ENCODE measurements at regions not wholly inside any gene's neighbourhood (a gene's known extent, or its start where the extent isn't known, plus 50 kb on each side); places are given as distances from the start of the nearest gene placed in this dataset.

- intact Hi-C loops (cut with micrococcal nuclease; ENCODE audit: unreplicated experiment) = no loop called here
- BruUV-seq (replicated peaks) = no TSS peak
- no peaks in the 10 kb centered on the region for H3K79me2 ChIP-seq (ENCODE audit: insufficient read depth, low read depth, low read length)
- ChIA-PET CTCF (ENCODE audit: unreplicated experiment) (no interaction called here), POLR2A (no interaction called here)
- TF ChIP-seq, protein P1, sequence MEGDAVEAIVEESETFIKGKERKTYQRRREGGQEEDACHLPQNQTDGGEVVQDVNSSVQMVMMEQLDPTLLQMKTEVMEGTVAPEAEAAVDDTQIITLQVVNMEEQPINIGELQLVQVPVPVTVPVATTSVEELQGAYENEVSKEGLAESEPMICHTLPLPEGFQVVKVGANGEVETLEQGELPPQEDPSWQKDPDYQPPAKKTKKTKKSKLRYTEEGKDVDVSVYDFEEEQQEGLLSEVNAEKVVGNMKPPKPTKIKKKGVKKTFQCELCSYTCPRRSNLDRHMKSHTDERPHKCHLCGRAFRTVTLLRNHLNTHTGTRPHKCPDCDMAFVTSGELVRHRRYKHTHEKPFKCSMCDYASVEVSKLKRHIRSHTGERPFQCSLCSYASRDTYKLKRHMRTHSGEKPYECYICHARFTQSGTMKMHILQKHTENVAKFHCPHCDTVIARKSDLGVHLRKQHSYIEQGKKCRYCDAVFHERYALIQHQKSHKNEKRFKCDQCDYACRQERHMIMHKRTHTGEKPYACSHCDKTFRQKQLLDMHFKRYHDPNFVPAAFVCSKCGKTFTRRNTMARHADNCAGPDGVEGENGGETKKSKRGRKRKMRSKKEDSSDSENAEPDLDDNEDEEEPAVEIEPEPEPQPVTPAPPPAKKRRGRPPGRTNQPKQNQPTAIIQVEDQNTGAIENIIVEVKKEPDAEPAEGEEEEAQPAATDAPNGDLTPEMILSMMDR (conservative IDR thresholded peaks at IDR 0.05; ENCODE audit: low read length) = no peak
- TF ChIP-seq EZH2phosphoT487 (IDR thresholded peaks at IDR 0.05; ENCODE audit: borderline replicate concordance, low read depth, low read length) = no peak
- no peaks in the 10 kb centered on the region for H3K36me3 ChIP-seq (ENCODE audit: insufficient read depth, low read length)
- no peak overlapping the region for H3K4me2 ChIP-seq (ENCODE audit: low read length)
- H3K9me2 ChIP-seq (ENCODE audit: insufficient read depth, low read length) = no peaks in the 10 kb centered on the region
- no peak overlapping the region for H3K27ac ChIP-seq (ENCODE audit: low read depth, low read length, poor library complexity, severe bottlenecking)
- H3K9me3 ChIP-seq (ENCODE audit: low read length) = no peaks in the 10 kb centered on the region
- no peak overlapping the region for H3K4me3 ChIP-seq (ENCODE audit: low read depth, low read length, poor library complexity, severe bottlenecking)
- H2AFZ ChIP-seq (ENCODE audit: low read length) = no peak overlapping the region
- H4K20me1 ChIP-seq (ENCODE audit: insufficient read depth, low read length) = no peaks in the 10 kb centered on the region
- H3K4me1 ChIP-seq (ENCODE audit: insufficient read depth, low read length, poor library complexity, severe bottlenecking) = no peaks in the 10 kb centered on the region
- DNase-seq (ENCODE audit: low spot score) = no peak
Measured at GRCh38 chr5:174971210-174971609, 246.8 kb downstream of the MSX2 start.

DNA sequence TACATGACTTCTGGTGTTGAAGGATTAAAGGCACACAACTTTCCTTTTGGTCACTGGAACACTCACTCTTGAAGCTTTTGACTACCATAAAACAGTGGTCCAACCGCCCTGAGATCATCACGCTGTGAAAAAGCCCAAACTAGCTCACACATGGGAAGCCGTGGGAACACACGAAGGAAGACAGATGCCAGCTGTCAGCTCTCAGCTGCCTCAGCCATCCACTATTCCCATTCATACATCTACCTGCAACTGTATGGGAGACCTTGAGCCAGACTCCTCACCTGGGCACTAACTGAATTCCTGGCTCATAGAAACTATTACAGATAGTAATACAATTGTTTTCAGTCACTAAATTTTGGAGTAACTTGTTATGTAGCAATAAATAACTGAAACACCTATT, 246.1 kb downstream of the MSX2 start:
- Histone ChIP-seq H3K79me2 (ENCODE audit: insufficient read depth, low read depth, low read length) (no peaks in the 10 kb centered on the region), H3K27ac (ENCODE audit: low read depth, low read length, poor library complexity, severe bottlenecking) (no peak overlapping the region), H3K9me3 (ENCODE audit: low read length) (no peaks in the 10 kb centered on the region), H3K9me2 (ENCODE audit: insufficient read depth, low read length) (no peaks in the 10 kb centered on the region), H3K4me1 (ENCODE audit: insufficient read depth, low read length, poor library complexity, severe bottlenecking) (no peaks in the 10 kb centered on the region), H2AFZ (ENCODE audit: low read length) (no peak overlapping the region), H3K36me3 (ENCODE audit: insufficient read depth, low read length) (no peaks in the 10 kb centered on the region), H3K4me3 (ENCODE audit: low read depth, low read length, poor library complexity, severe bottlenecking) (no peak overlapping the region), H3K4me2 (ENCODE audit: low read length) (no peak overlapping the region), H4K20me1 (ENCODE audit: insufficient read depth, low read length) (no peaks in the 10 kb centered on the region)
- intact Hi-C loops (cut with micrococcal nuclease; ENCODE audit: unreplicated experiment) = no loop called here
- DNase-seq (ENCODE audit: low spot score) = no peak
- TF ChIP-seq, protein P1 (conservative IDR thresholded peaks at IDR 0.05; ENCODE audit: low read length) = no peak
- no peak for TF ChIP-seq EZH2phosphoT487 (IDR thresholded peaks at IDR 0.05; ENCODE audit: borderline replicate concordance, low read depth, low read length)
- ChIA-PET POLR2A (no interaction called here), CTCF (ENCODE audit: unreplicated experiment) (no interaction called here)
- no TSS peak for BruUV-seq (replicated peaks)

DNA sequence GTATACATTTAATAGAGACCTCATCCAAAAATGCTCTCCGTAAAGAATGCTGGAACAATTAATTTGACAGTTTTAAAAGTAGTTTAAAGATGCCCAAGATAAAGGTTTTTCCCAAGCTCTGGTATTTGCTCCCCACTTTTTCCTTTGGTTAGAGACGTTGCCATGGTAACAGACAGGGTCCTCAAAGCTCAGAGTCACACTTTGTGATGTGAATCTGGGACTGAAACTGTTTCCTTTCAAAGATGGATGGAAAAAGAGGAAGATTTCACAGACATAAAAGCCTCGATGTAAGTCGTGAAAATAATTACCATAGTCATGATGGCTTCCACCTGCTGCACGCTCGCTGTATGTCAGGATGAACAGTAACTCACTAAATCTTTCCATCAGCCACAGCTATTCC, 229.5 kb downstream of the MSX2 start:
- no peak overlapping the region for H3K4me3 ChIP-seq (ENCODE audit: low read depth, low read length, poor library complexity, severe bottlenecking)
- ChIA-PET POLR2A (no interaction called here), CTCF (ENCODE audit: unreplicated experiment) (no interaction called here)
- H3K4me1 ChIP-seq (ENCODE audit: insufficient read depth, low read length, poor library complexity, severe bottlenecking) = no peaks in the 10 kb centered on the region
- no peaks in the 10 kb centered on the region for H3K36me3 ChIP-seq (ENCODE audit: insufficient read depth, low read length)
- H2AFZ ChIP-seq (ENCODE audit: low read length) = no peak overlapping the region
- no peaks in the 10 kb centered on the region for H3K79me2 ChIP-seq (ENCODE audit: insufficient read depth, low read depth, low read length)
- H3K27ac ChIP-seq (ENCODE audit: low read depth, low read length, poor library complexity, severe bottlenecking) = no peak overlapping the region
- no TSS peak for BruUV-seq (replicated peaks)
- H3K9me2 ChIP-seq (ENCODE audit: insufficient read depth, low read length) = no peaks in the 10 kb centered on the region
- DNase-seq (ENCODE audit: low spot score) = no peak
- H4K20me1 ChIP-seq (ENCODE audit: insufficient read depth, low read length) = no peaks in the 10 kb centered on the region
- no peaks in the 10 kb centered on the region for H3K9me3 ChIP-seq (ENCODE audit: low read length)
- H3K4me2 ChIP-seq (ENCODE audit: low read length) = no peak overlapping the region
- TF ChIP-seq, protein P1 (conservative IDR thresholded peaks at IDR 0.05; ENCODE audit: low read length) = no peak
- TF ChIP-seq EZH2phosphoT487 (IDR thresholded peaks at IDR 0.05; ENCODE audit: borderline replicate concordance, low read depth, low read length) = no peak
- intact Hi-C loops (cut with micrococcal nuclease; ENCODE audit: unreplicated experiment) = loop anchor here (5.0 kb wide), 3 partner anchors 493 to 763 kb away; no protein-coding TSS in a partner anchor
